GM12878 (cell line): ENCODE measurements at regions not wholly inside any gene's neighbourhood (a gene's known extent, or its start where the extent isn't known, plus 50 kb on each side); places are given as distances from the start of the nearest gene placed in this dataset.

Experiments
- ATAC-seq: fragments of 200-7000 bp; cut with Tn5 transposase; 3 replicates; pipeline ENCODE4 v1.9.1; 2020; ENCODE audit warnings: mild to moderate bottlenecking, moderate library complexity
- BruUV-seq: library from RNA; stranded (reverse); fragments of 400-500 nt; replicated peaks from 2 replicates; lab custom pipeline; 2021; lab: Mats Ljungman, UMichigan
- CTCF ChIA-PET: fragments of 300-600 bp; sonication (Branson Sonifier 250); formaldehyde crosslinking; extraction: SDS; loops from one replicate; lab custom pipeline; 2021; ENCODE audit warnings: inconsistent platforms; lab: Yijun Ruan, JAX
- POLR2A ChIA-PET: fragments of 350-600 bp; formaldehyde crosslinking; extraction: SDS; loops from one replicate; lab custom pipeline; 2021; ENCODE audit warnings: inconsistent platforms; lab: Charles Lee
- RAD21 ChIA-PET: fragments of 300-600 bp; sonication (Branson Sonifier 250); formaldehyde crosslinking; loops from one replicate; lab custom pipeline; 2023; ENCODE audit warnings: antibody characterized with exemption; ENCODE audit not compliant: unreplicated experiment; lab: Charles Lee
- SMC1A ChIA-PET: fragments of 300-600 bp; sonication (Branson Sonifier 250); formaldehyde crosslinking; loops from one replicate; lab custom pipeline; 2023; ENCODE audit not compliant: unreplicated experiment, uncharacterized antibody; lab: Charles Lee
- DNase-seq: peaks from one replicate; pipeline ENCODE4 v3.0.0-alpha.2; 2011; ENCODE audit warnings: low read depth, low spot score
- FAIRE-seq: peaks from 3 replicates; lab custom pipeline; 2011; peaks lifted over from hg19 to GRCh38; lab: Jason Lieb, UNC
- H2AFZ ChIP-seq: 2 replicates; pipeline ENCODE4 v1.6.0; 2011; ENCODE audit warnings: low read depth, low read length, control low read depth; ENCODE audit not compliant: control insufficient read depth
- H3K27ac ChIP-seq: 2 replicates; pipeline ENCODE4 v1.5.1; 2011; ENCODE audit warnings: control low read depth; ENCODE audit not compliant: control insufficient read depth, insufficient read depth
- H3K27me3 ChIP-seq, 2 experiments: replicated peaks in 1 of 2; 2 replicates each; pipeline versions ENCODE4 v1.6.0 to v1.6.1; 2011; ENCODE audit warnings: low read length in 1 of 2; ENCODE audit not compliant: control insufficient read depth in 2 of 2, insufficient read depth in 2 of 2
- H3K36me3 ChIP-seq, 2 experiments: 2 replicates each; pipeline ENCODE4 v1.5.1; 2011; ENCODE audit warnings: low read length in 1 of 2; ENCODE audit not compliant: control insufficient read depth in 2 of 2, insufficient read depth in 2 of 2
- H3K4me1 ChIP-seq: 2 replicates; pipeline ENCODE4 v1.6.1; 2011; ENCODE audit warnings: mild to moderate bottlenecking, low read length, moderate library complexity, mixed read lengths; ENCODE audit not compliant: control insufficient read depth, insufficient read depth
- H3K4me2 ChIP-seq: 2 replicates; pipeline ENCODE4 v1.6.0; 2011; ENCODE audit warnings: control low read depth; ENCODE audit not compliant: control insufficient read depth, insufficient read depth
- H3K4me3 ChIP-seq: fragments of 200-600 bp; sonication (generic); 2 replicates; pipeline ENCODE4 v1.5.1; 2016
- H3K79me2 ChIP-seq: 2 replicates; pipeline ENCODE4 v1.6.0; 2011; ENCODE audit warnings: low read length; ENCODE audit not compliant: control insufficient read depth, insufficient read depth
- H3K9ac ChIP-seq: 2 replicates; pipeline ENCODE4 v1.8.0; 2011; ENCODE audit warnings: low read length, control low read depth, mixed read lengths; ENCODE audit not compliant: control insufficient read depth, insufficient read depth
- H3K9me3 ChIP-seq: replicated peaks from 3 replicates; pipeline ENCODE4 v1.5.1; 2011; ENCODE audit warnings: mild to moderate bottlenecking, low read length; ENCODE audit not compliant: control insufficient read depth, insufficient read depth
- H4K20me1 ChIP-seq: 2 replicates; pipeline ENCODE4 v1.6.0; 2011; ENCODE audit not compliant: control insufficient read depth, insufficient read depth
- BCL11A ChIP-seq: IDR thresholded peaks from 2 replicates; pipeline ENCODE4 v1.6.1; 2011; ENCODE audit warnings: low read depth, low read length
- BHLHE40 ChIP-seq, 2 experiments: fragments of 450-650 bp in 1 of 2; IDR thresholded peaks; 2 replicates each; pipeline ENCODE4 v1.6.1; 2011 to 2017; ENCODE audit warnings: low read depth in 2 of 2, borderline replicate concordance in 1 of 2, improper control_type of control experiment in 1 of 2, low read length in 1 of 2, mild to moderate bottlenecking in 1 of 2
- CHD2 ChIP-seq: IDR thresholded peaks from 2 replicates; pipeline ENCODE4 v1.6.1; 2011; ENCODE audit warnings: low read depth, low read length, improper control_type of control experiment, borderline replicate concordance
- E2F4 ChIP-seq: IDR thresholded peaks from 2 replicates; pipeline ENCODE4 v1.6.1; 2012; ENCODE audit warnings: low read depth, low read length, improper control_type of control experiment
- FOS ChIP-seq: IDR thresholded peaks from 3 replicates; pipeline ENCODE4 v1.6.1; 2011; ENCODE audit warnings: borderline replicate concordance; ENCODE audit not compliant: insufficient read length; ENCODE audit errors: extremely low read depth
- IKZF2 ChIP-seq, 2 experiments: fragments of 450-650 bp; IDR thresholded peaks; 2 replicates each; pipeline ENCODE4 v1.6.1; 2017; ENCODE audit warnings: mild to moderate bottlenecking in 2 of 2, moderate library complexity in 2 of 2
- KDM1A ChIP-seq: fragments of 200-600 bp; sonication (generic); IDR thresholded peaks from 2 replicates; pipeline ENCODE4 v1.6.1; 2016; ENCODE audit warnings: borderline replicate concordance
- MYB ChIP-seq: fragments of 150-350 bp; IDR thresholded peaks from 2 replicates; pipeline ENCODE4 v1.6.1; 2014; ENCODE audit warnings: mild to moderate bottlenecking, low read depth, low read length, borderline replicate concordance
- NFYB ChIP-seq: IDR thresholded peaks from 2 replicates; pipeline ENCODE4 v1.6.1; 2011; ENCODE audit warnings: low read depth, mild to moderate bottlenecking, low read length, improper control_type of control experiment, moderate library complexity; ENCODE audit not compliant: insufficient read depth
- PBX3 ChIP-seq: IDR thresholded peaks from 2 replicates; pipeline ENCODE4 v1.6.1; 2011; ENCODE audit warnings: mild to moderate bottlenecking, low read depth, low read length, moderate library complexity; ENCODE audit not compliant: insufficient replicate concordance
- SUPT20H ChIP-seq: IDR thresholded peaks from 2 replicates; pipeline ENCODE4 v1.6.1; 2011; ENCODE audit warnings: low read depth, mild to moderate bottlenecking, low read length, moderate library complexity, borderline replicate concordance; ENCODE audit not compliant: control insufficient read depth
- SUZ12 ChIP-seq: fragments of 200-600 bp; sonication (generic); IDR thresholded peaks from one replicate; pipeline ENCODE4 v1.6.1; 2018; ENCODE audit warnings: antibody characterized with exemption, mild to moderate bottlenecking; ENCODE audit not compliant: unreplicated experiment
- YY1 ChIP-seq: IDR thresholded peaks from 2 replicates; pipeline ENCODE4 v1.6.1; 2011; ENCODE audit warnings: low read depth, mild to moderate bottlenecking, low read length
- ZBED1 ChIP-seq: IDR thresholded peaks from 2 replicates; pipeline ENCODE4 v1.6.1; 2016; ENCODE audit warnings: borderline replicate concordance
- ZBTB33 ChIP-seq: fragments of 450-650 bp; IDR thresholded peaks from 2 replicates; pipeline ENCODE4 v1.6.1; 2017; ENCODE audit warnings: mild to moderate bottlenecking
- ZNF217 ChIP-seq: fragments of 450-650 bp; IDR thresholded peaks from 2 replicates; pipeline ENCODE4 v1.6.1; 2017; ENCODE audit warnings: antibody characterized with exemption, mild to moderate bottlenecking
- ZNF687 ChIP-seq: fragments of 450-650 bp; IDR thresholded peaks from 2 replicates; pipeline ENCODE4 v1.6.1; 2017; ENCODE audit warnings: mild to moderate bottlenecking, moderate library complexity
- WGBS: methylation state at CpG from one replicate; pipeline ENCODE4 v1.1.6; 2016; ENCODE audit warnings: low lambda C conversion rate; ENCODE audit not compliant: insufficient replicate concordance, insufficient coverage; ENCODE audit errors: missing lambda C conversion rate; 5-methylcytosine and 5-hydroxymethylcytosine counted together
- in situ Hi-C: fragments of 300-500 bp; cut with MboI; formaldehyde crosslinking; loops from 9 replicates; pipeline ENCODE4 v1.14.3; 2018; ENCODE audit warnings: mixed read lengths
- intact Hi-C: fragments of 100-400 bp; cut with micrococcal nuclease; formaldehyde crosslinking; loops from one replicate; pipeline ENCODE4 v1.14.2; 2022; ENCODE audit not compliant: unreplicated experiment

- DNase-seq, result no peak
- intact Hi-C loops, result no loop called here
- in situ Hi-C loops, result no loop called here
- Histone ChIP-seq H3K4me3 (no peak overlapping the region), H3K27me3 (no peaks in the 10 kb centered on the region), H2AFZ (no peak overlapping the region), H3K79me2 (no peaks in the 10 kb centered on the region), H3K9ac (no peak overlapping the region), H3K27ac (no peak overlapping the region), H3K4me1 (peaks cover 9% of the 10 kb centered on the region), H3K9me3 (no peaks in the 10 kb centered on the region), H3K4me2 (no peak overlapping the region), H4K20me1 (no peaks in the 10 kb centered on the region), H3K36me3 (no peaks in the 10 kb centered on the region)
- no peak for ATAC-seq
- ChIA-PET POLR2A (no interaction called here), CTCF (interaction anchor here (1.1 kb wide), 1 partner anchor 10 kb away, joined by 3 read pairs; no protein-coding TSS in a partner anchor), RAD21 (no interaction called here), SMC1A (interaction anchor here (1.2 kb wide), 1 partner anchor 129 kb away, joined by 4 read pairs; no protein-coding TSS in a partner anchor)
- FAIRE-seq, result no peak
- 71% methylated on average over 2 of the region's 2 CpGs for WGBS
- BruUV-seq, result no TSS peak
- no peak for TF ChIP-seq BHLHE40 (IDR thresholded peaks at IDR 0.05; ENCODE audit: borderline replicate concordance in 1 of 2, low read depth in 2 of 2, low read length in 1 of 2)
- TF ChIP-seq BCL11A, result no peak
- no peak for TF ChIP-seq PBX3
- TF ChIP-seq FOS, result no peak
- no peak for TF ChIP-seq E2F4
- TF ChIP-seq SUZ12, result no peak
- no peak for TF ChIP-seq ZNF687
- no peak for TF ChIP-seq ZBED1
- TF ChIP-seq YY1, result no peak
- no peak for TF ChIP-seq IKZF2 (IDR thresholded peaks at IDR 0.05)
- no peak for TF ChIP-seq NFYB
- no peak for TF ChIP-seq ZBTB33
- TF ChIP-seq KDM1A, result no peak
- no peak for TF ChIP-seq SUPT20H
- TF ChIP-seq ZNF217, result no peak
- TF ChIP-seq CHD2, result no peak
- no peak for TF ChIP-seq MYB
Observed at GRCh38 chrX:13125188-13125587, 80.8 kb upstream of the FAM9C start.
